NCI-H524 (cell line): ENCODE measurements at regions not wholly inside any gene's neighbourhood (a gene's known extent, or its start where the extent isn't known, plus 50 kb on each side); places are given as distances from the start of the nearest gene placed in this dataset.

Source experiments
- DNase-seq, 2 experiments: peaks; one replicate each; lab custom pipeline; 2025; lab: John Stamatoyannopoulos, UW

DNA sequence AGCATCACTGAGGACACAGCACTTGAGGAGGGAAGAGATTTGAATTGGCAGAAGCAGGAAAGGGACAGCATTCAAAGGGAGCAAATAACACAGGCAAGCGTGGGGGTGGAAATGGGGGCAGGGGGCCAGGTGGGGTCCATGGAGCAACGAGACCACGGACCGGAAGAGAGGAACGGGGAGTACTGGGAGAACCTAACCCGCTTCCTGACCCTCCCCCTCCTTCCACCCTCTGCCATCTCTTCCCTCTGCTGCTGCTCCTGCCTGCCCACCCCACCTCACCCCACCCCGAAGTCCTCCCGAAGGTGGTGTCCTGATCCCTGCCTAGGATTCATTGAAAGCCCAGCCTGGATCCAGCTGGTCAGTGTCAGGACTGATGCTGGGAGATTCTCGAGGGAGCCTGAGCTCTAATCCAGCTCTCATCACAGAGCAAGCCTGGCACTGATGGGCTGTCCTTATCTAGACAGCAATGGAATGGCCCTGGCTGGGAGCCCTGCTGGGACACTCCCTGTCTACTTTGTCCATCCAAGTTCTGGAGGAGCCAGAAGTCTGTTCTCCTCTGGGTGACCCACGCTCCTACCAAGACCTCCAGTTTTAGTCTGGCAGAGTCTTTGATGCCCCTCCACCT, 105.0 kb downstream of the TRIM29 start:
- no peak for DNase-seq

DNA sequence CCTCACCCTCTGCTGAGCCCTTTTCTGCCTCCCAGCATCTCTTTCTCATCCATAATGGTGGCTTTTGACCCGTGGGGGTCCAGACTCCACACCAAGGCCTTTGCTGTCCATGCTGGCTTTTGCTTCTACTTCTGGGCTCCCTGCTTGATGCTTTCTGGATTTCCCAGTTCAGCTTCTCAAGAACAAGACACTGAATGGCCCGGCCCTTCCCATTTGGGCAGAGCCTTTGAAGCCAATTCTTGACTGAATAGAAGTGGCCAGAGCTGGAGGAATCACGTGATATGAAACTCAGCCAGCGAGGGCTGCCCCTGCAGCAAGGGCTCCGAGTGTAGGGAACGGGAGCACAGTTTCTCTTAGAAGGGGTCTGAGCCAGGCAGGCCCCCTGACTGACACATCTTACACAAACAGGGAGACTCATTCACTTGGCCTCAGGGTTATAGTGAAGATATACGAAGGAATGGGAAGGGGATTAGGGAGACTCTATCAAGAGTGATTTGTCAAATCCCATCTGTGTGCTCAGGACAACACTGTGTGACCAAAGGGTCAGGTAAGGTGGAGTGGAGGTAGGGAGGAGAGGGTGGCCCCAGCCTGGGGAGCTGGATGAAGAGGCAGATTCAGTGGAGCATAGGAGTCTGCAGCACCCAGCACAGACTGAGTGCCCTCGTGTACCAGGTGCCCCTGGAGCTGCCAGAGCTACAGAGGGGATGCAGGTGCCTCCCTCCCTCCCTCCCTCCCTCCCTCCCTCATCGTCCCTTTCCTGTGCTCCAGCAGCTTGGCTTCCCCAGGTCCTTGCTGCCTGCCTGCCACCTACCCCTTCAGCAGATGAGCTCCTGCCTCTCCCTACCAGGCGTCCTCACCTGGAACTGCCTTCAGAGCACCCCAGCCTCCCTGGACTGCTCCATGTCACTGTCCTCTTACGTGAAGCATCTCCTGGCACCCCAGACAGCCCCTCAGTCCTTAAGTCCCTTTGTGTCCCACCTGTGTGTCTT, 106.0 kb downstream of the TRIM29 start:
- DNase-seq, result no peak

DNA sequence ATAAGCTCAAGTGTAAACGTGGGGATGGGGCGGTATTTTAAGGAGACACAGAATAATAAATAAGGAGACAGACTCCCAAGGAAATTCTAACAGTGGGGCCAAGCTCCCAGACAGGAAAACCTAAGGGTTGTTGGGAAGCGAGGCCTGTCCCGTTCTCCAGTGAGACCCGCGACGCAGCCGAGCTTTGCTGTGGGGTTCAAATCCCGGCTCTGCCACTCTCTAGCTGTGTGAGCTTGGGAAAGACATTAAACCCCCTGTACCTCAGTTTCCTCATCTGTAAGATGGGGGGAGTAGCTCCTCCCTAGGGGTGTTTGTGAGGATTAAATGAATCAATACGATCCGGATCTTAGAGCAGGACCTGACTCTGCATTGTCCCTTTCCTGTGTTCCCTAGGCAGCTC, 106.8 kb downstream of the TRIM29 start:
- DNase-seq, result no peak

DNA sequence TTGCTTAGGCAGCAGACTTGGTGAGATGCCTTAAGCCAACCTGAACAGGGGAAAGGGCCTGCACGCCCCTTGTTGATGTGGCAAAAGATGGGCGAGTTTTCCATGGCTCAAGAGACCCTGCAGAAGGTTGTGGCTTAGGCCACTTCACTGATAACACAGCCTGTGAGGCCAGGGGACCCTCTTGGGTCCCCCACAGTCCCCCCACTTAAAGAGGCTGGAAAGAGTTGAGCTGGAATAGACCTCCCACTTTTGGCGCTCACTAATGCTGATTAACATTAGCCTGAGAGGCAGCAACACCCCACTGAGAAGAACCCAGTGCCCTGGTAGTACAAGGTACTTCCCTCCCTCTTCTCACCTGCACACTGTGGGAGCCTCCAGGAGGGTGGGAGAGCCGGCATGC, 107.5 kb downstream of the TRIM29 start:
- no peak for DNase-seq

DNA sequence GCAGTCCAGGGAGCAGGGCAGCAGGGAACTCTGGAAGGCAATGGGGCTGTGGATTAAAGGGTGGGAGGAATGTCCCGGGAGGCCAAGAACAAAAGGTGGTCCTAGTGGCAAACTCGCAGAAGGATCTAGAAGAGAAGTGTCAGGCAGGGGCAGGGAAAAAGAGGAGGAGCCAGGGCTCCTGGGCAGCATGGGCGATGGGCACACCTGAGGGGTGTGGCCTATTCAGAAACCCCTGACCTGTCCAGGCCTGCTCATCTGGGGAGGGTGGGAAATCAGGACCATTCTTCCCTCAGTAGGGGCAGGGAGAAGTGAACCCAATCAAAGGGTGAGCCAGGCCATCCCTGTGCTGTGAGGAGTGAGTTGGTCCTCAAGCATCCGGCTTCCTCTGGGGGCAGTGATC, 108.6 kb downstream of the TRIM29 start:
- no peak for DNase-seq

DNA sequence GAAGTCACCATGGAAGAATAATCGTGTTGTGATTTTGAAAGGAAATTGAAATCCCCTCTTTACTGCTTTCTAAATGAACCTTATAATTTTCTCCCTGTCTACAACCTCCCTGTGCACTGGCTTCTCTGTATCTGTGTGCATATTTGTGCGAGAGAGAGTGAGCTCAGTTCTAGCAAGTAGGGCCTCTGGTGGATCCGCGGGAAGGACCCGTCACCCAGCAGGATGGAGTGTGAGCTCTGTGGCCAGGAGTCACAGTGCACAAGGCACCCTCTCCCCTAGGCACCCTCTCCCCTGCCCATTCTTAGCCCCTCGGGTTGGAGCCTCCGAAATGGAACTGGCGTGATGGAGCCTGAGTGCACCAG, 109.0 kb downstream of the TRIM29 start:
- DNase-seq, result no peak

DNA sequence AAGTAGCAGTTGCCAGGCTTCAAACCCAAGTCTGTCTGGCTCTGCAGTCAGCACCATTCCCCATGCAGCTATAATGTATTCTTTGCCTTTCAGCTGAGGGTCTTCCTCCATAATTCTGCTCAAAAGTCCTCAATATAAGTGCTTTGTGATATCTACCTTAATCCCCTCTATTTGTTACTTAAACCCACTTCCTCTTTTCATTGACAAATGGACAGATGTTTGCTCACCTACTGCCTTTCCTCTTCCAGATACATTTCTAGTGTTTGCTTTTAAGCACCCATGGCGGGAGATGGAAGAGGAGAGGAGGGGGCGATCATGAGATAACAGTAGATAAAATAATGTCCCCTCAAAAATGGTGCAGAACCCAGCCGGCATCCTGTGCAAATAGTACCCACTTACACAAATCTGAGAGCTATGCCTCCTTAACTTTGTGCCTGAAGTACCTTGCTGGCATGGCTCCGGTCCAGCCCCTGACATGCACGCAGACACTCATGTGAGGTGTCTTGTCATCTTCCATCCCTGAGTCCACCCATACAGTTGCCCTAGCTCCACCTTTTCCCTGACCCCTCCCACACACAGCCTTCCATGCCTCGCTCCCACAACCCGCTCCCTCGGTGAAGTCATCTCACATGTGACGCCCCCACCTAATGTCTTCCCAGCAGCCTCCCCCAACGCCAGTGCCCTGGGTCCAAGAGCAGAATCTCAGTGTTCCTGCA, 109.6 kb downstream of the TRIM29 start:
- peak in 1 of 2 experiments; percentile 26 for DNase-seq

DNA sequence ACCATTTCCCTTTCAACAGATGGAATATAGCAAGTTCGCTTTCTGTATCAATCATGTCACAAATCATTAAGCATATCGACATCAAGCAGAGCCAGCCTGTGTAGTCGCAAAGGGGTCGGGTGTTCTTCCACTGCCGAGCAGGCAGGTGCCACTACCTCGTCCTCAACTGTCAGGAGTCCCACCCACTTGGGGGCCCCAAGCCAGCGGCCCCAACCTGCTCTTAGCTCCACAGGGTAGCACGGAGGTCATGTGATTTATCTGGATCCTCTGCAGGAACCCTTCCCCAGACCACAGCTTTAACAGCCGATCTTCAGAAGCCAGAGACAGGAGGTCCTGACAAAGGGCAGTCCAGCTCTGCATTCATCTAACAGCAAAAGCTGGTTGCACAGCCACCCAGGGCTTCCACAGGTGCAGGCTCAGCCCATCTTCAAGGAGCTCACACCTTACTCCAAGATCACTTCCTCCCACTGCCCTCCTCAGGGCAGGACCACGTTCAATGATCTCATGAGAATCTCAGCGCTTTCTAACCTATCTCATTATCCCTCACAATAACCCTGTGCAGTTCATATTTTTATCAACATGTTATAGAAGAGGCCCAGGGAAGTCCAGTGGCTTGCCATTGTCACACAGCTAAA, 110.2 kb downstream of the TRIM29 start:
- no peak for DNase-seq

DNA sequence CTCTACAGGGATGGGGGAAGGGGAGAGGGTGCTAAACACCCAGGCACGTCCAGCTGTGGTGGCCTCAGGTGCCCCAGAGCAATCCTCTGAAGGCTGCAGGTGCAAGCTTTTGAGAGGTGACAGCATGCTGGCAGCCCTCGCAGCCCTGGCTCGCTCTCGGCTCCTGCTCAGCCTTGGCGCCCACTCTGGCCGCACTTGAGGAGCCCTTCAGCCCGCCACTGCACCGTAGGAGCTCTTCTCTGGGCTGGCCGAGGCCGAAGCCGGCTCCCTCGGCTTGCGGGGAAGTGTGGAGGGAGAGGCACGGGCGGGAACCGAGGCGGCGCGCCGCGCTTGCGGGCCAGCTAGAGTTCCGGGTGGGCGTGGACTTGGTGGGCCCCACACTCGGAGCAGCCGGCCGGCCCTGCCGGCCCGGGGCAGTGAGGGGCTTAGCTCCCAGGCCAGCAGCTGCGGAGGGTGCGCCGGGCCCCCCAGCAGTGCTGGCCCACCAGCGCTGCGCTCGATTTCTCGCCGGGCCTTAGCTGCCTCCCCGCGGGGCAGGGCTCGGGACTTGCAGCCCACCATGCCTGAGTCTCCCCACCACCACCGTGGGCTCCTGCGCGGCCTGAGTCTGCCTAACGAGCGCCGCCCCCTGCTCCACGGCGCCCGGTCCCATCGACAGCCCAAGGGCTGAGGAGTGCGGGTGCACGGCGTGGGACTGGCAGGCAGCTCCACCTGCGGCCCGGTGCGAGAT, 112.1 kb downstream of the TRIM29 start:
- DNase-seq, result no peak

DNA sequence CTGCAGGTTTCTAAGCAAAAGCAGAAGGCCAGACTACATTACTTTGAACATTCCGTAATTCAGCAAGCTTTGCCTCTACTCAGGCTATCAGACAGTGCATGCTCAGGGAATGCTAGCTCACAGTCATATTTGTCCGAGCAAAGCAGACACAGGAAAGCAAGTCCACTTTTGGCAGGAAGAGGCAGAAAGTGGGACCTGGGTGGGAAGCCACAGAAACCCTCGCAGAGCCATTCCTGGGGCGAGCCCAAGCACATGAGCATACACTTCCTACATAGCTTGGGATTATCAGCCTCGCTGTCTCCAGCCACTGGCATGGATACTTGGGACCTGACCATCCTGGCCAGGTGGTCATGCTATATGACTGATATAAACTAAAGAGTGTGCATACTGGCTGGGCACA, 113.3 kb downstream of the TRIM29 start:
- DNase-seq, result no peak

DNA sequence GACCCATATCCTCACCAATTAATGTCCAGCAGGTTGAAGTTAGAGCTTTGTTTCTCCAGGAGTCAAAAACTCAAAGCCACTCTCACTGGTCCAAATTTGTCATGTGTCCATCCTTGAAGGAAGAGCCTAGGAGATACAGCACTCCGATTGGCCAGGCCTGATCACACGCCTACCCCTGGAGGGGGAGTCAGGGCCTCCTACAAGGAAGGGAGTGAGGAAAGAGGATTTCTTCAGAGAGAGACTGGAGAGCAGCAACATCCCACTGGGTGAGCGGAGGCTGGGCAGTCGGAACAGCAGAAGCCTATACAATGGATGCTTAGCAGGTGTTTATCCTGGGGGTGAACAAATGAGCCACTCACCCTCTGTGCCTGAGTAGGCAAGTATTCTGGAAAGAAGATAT, 113.9 kb downstream of the TRIM29 start:
- DNase-seq, result no peak

DNA sequence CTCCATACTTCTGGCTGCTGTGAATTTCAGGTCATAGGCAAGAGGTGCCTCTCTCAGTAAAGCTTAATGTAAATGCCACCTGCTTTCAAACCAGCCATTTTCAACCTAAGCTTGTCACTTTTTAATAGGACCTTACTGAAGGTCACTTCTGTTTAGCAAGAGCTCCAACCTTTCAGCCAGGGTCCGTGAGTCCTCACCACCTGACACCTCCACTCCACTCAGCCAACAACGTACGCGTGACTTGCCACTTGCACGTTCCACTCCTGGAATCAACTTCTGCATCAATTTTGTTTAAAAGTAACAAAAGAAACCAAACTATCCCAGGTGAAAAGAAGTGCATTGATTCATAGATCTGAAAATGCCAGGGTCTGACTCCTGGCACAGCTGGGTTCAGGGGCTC, 114.4 kb downstream of the TRIM29 start:
- DNase-seq, result no peak

DNA sequence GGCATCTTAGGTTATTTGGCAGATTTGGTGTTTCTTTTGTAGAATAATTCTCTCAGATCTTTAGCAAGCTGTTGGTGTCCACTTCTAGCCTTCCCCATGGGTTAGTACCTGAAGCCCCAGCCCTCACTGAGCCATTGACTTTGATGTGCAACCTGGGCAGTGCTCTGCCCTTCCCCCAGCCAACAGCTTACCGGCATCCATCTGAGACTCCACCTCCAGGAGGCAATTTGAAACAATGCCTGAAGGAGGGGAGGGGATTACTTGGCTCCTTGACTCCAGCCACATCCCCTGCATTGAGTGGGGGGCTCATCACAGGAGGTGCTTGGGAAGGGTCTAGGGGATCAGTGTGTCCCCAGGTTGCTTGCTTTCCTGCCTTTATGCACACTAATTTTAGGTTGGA, 114.8 kb downstream of the TRIM29 start:
- DNase-seq, result no peak

DNA sequence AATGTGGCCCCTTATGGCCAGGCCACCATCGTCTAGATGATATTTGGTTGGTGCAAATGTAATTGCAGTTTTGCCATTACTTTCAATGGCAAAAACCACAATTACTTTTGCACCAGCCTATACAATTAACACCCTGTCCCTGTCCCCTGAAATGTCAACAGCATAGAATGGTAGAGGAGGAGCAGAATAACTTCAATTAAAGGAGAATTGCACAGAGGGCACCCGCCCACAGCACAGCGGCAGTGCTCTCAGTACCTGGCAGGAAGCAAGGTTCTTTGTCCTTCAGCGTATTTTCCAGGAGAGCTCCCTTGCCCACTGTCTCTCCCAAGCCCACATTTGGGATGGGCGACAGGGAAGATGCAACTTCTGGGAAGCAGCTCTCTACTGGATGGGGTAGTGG, 115.3 kb downstream of the TRIM29 start:
- DNase-seq, result no peak

DNA sequence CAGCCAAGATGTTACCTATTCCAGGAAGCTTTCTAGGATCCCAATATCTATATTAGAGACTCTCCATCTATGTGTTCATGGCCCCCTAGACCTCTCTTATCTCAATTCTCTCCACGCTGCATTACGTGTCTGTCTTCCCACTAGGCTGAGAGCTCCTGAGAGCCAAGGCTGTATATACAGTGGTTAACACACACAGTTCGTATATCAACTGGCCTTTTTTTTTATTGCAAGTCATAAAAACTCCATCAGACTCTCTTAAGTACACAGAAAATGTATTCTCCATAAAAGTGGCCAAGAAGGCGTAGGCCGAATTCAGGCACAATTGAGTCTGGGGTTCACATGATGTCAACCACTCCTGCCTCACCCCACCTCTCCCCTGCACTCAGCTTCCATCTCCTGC, 115.9 kb downstream of the TRIM29 start:
- no peak for DNase-seq

DNA sequence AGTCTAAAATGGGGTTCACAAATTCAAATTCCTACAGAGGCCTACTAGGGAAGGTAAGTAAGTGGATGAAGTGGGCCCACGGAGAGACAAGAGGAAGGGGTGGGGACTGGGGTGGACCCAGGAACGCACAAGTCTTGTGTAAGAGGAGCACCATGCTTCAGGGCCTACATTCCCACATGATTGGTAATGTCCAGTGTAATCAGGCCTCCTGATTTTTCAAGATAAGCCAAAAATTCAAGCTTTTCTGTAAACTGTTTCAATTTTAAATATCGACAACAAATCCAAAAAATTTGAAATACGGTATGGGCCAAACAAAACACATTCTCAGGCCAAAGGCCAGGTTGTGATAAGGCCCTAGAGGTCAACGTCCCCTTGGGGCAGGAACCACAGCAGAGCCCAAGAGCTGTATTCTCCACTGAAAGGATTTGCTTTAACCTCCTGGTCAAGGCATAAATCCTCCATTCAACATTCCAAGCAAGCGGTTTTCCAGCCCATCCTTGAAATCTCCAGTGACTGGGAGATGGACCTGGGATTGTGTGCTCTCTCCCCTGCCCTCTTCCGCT, 116.4 kb downstream of the TRIM29 start:
- DNase-seq, result no peak

DNA sequence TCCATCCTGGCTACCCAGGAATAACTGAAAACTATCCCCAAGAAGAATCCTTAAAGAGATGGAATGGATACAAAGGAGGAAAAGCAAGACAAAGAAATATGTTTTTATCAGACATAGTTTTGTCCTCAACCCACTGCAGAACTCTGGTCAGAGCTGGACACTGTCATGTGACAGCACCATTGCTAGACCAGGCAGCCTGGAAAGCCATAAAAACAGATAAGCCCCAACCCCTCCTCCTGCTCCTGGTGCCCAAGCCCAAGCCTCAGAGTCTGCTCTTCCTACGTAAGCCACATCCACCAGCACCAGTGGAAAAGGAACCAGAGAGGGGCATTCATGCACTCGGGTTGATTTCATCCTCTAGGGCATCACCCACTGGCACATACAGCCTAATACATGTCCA, 116.9 kb downstream of the TRIM29 start:
- no peak for DNase-seq

DNA sequence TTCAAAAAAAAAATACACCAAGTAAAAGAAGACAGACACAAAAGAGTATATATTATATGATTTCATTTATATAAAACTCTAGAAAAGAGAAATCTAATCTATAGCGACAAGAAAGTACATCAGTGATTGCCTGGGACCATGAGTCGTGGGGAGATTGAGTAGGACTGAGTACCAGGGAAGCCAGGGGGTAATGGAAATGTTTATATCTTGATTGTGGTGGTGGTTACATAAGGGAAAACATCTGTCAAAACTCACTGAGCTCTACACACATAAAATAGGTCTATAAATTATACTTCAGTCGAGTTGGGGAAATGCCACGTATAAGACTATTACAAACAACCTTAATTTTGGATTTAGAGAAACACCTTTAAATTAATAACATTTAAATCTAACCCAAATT, 117.4 kb downstream of the TRIM29 start:
- DNase-seq, result no peak

DNA sequence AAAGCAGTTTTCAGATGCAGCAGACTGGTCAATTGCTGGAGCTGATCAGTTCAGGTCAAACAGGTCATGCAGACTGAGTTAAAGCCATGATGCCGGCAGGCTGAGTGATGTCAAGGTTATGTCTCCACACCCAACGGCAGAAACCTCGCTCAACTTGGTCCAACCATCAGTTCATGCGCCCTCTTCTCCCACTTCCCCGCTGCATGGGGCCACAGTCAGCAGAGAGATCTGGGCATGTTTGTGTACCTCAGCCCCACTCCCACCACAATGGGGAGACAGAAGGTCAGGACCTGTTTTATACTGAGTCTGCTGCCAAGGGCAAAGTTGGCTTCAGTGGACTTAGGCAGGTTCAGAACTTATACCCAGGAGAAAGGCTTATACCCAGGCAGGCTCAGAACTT, 118.7 kb downstream of the TRIM29 start:
- no peak for DNase-seq

DNA sequence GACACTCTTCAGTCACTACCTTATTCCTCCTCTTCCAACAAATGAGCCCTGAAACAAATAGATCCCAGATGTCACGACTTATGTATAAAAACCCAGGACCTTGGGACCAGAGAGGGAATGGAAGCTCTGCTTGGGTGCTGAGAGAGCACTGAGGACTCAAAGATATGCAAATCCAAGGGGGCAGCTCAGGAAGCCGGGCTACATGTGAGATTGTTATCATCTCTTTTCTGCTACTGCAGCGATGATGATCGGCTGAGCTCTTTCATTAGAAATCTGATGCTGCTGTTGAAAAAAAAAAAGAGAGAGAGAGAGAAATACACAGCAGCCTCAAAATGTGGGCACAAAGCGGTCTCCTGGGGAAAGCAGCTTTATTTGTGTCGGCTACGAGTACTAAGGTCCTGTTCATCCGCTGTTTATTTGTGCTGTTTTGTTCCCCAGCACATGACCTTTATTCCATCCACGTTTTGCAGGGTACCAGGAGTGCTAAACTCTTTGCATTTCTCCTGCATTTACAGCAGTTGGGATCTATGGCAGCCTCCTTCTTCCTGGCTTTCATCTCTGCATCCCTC, 120.2 kb downstream of the TRIM29 start:
- no peak for DNase-seq
